GM23338 (cell line): ENCODE measurements at regions not wholly inside any gene's neighbourhood (a gene's known extent, or its start where the extent isn't known, plus 50 kb on each side); places are given as distances from the start of the nearest gene placed in this dataset.

Experiments
- ATAC-seq: fragments of 200-7000 bp; cut with Tn5 transposase; 3 replicates; pipeline ENCODE4 v1.9.1; 2020
- DNase-seq: peaks from one replicate; pipeline ENCODE4 v3.0.0-alpha.2; 2015; ENCODE audit warnings: low spot score
- H2AFZ ChIP-seq: fragments of 200-600 bp; sonication (generic); 2 replicates; pipeline ENCODE4 v1.8.0; 2016; ENCODE audit warnings: antibody characterized with exemption, mild to moderate bottlenecking, moderate library complexity
- H3F3A ChIP-seq: fragments of 200-600 bp; sonication (generic); replicated peaks from 2 replicates; pipeline ENCODE4 v1.8.0; 2017; ENCODE audit warnings: antibody characterized with exemption, mixed run types, low read depth
- H3K27ac ChIP-seq: fragments of 200-600 bp; sonication (generic); 2 replicates; pipeline ENCODE4 v1.6.1; 2016; ENCODE audit warnings: low read depth
- H3K27me3 ChIP-seq: fragments of 200-600 bp; sonication (generic); 2 replicates; pipeline ENCODE4 v1.8.0; 2016; ENCODE audit warnings: mild to moderate bottlenecking, mixed run types, moderate library complexity; ENCODE audit not compliant: insufficient read depth
- H3K36me3 ChIP-seq: fragments of 200-600 bp; sonication (generic); 2 replicates; pipeline ENCODE4 v1.8.0; 2016; ENCODE audit warnings: mild to moderate bottlenecking; ENCODE audit not compliant: insufficient read depth
- H3K4me1 ChIP-seq: fragments of 200-600 bp; sonication (generic); 2 replicates; pipeline ENCODE4 v1.8.0; 2016; ENCODE audit warnings: mild to moderate bottlenecking, moderate library complexity; ENCODE audit not compliant: insufficient read depth
- H3K4me2 ChIP-seq: fragments of 200-600 bp; sonication (generic); 2 replicates; pipeline ENCODE4 v1.7.1; 2017; ENCODE audit warnings: mixed run types
- H3K4me3 ChIP-seq: fragments of 200-600 bp; sonication (generic); 2 replicates; pipeline ENCODE4 v1.6.1; 2016; ENCODE audit warnings: mixed run types
- H3K79me2 ChIP-seq: fragments of 200-600 bp; sonication (generic); replicated peaks from 2 replicates; pipeline ENCODE4 v1.8.0; 2017; ENCODE audit warnings: mild to moderate bottlenecking; ENCODE audit not compliant: insufficient read depth
- H3K9me2 ChIP-seq: fragments of 200-600 bp; sonication (generic); 2 replicates; pipeline ENCODE4 v1.8.0; 2017; ENCODE audit not compliant: insufficient read depth
- H4K20me1 ChIP-seq: fragments of 200-600 bp; sonication (generic); replicated peaks from 2 replicates; pipeline ENCODE4 v1.8.0; 2017; ENCODE audit warnings: mild to moderate bottlenecking; ENCODE audit not compliant: insufficient read depth
- H3K27ac Mint-ChIP-seq: 2 replicates; pipeline ENCODE4 v1.8.0; 2020; ENCODE audit warnings: inconsistent platforms, mild to moderate bottlenecking, moderate library complexity, mixed read lengths
- H3K27me3 Mint-ChIP-seq: 3 replicates; pipeline ENCODE4 v1.8.0; 2022; ENCODE audit warnings: low read depth, mild to moderate bottlenecking, moderate library complexity, mixed read lengths, inconsistent platforms; ENCODE audit not compliant: insufficient read depth, poor library complexity
- H3K36me3 Mint-ChIP-seq: 3 replicates; pipeline ENCODE4 v1.8.0; 2021; ENCODE audit warnings: low read depth, mild to moderate bottlenecking, inconsistent platforms, moderate library complexity, mixed read lengths
- H3K4me1 Mint-ChIP-seq: 3 replicates; pipeline ENCODE4 v1.8.0; 2020; ENCODE audit warnings: mild to moderate bottlenecking, inconsistent platforms, mixed read lengths
- H3K4me3 Mint-ChIP-seq: 3 replicates; pipeline ENCODE4 v1.8.0; 2021; ENCODE audit warnings: moderate library complexity, mild to moderate bottlenecking, inconsistent platforms, mixed read lengths
- H3K9me3 Mint-ChIP-seq: 3 replicates; pipeline ENCODE4 v1.8.0; 2020; ENCODE audit warnings: moderate library complexity, mild to moderate bottlenecking, inconsistent platforms, mixed read lengths
- CREB1 ChIP-seq: fragments of 250-450 bp; sonication (Bioruptor Pico); IDR thresholded peaks from 2 replicates; pipeline ENCODE4 v1.5.0; 2020; ENCODE audit warnings: low read depth, mild to moderate bottlenecking, moderate library complexity
- JUNB ChIP-seq: IDR thresholded peaks from one replicate; pipeline ENCODE4 v1.6.1; 2016; ENCODE audit warnings: antibody characterized with exemption; ENCODE audit not compliant: unreplicated experiment
- POLR2AphosphoS5 ChIP-seq: IDR thresholded peaks from 2 replicates; pipeline ENCODE4 v1.6.1; 2016; ENCODE audit warnings: antibody characterized with exemption, low read depth
- ZNF331 ChIP-seq: fragments of 250-450 bp; sonication (Bioruptor Pico); IDR thresholded peaks from 2 replicates; pipeline ENCODE4 v1.5.0; 2020; ENCODE audit warnings: low read depth, mild to moderate bottlenecking, moderate library complexity
- TF ChIP-seq, protein P1 (sequence below): fragments of 250-450 bp; sonication (Bioruptor Pico); IDR thresholded peaks from 2 replicates; pipeline ENCODE4 v1.5.0; 2020; ENCODE audit warnings: mild to moderate bottlenecking, moderate library complexity

- no peak overlapping the region for H3K27ac ChIP-seq
- no peaks in the 10 kb centered on the region for H3K9me2 ChIP-seq
- Mint-ChIP-seq H3K4me3 (no peak overlapping the region), H3K36me3 (no peaks in the 10 kb centered on the region), H3K4me1 (no peaks in the 10 kb centered on the region), H3K27me3 (no peaks in the 10 kb centered on the region), H3K27ac (no peak overlapping the region), H3K9me3 (no peaks in the 10 kb centered on the region)
- no peaks in the 10 kb centered on the region for H3F3A ChIP-seq
- no peaks in the 10 kb centered on the region; the same call in 1 of the 2 replicates for H4K20me1 ChIP-seq
- no peak overlapping the region for H3K4me3 ChIP-seq
- no peaks in the 10 kb centered on the region for H3K79me2 ChIP-seq
- ATAC-seq (no peak), DNase-seq (no peak)
- 0 out of 2 replicates have a peak overlapping the region, but pooled peaks have one; percentile 3 for H2AFZ ChIP-seq
- TF ChIP-seq ZNF331 (CRISPR knock-in tag) (no peak), JUNB (no peak), POLR2AphosphoS5 (no peak), CREB1 (CRISPR knock-in tag) (no peak)
- no peak overlapping the region for H3K4me2 ChIP-seq
- no peaks in the 10 kb centered on the region for H3K27me3 ChIP-seq
- no peaks in the 10 kb centered on the region for H3K4me1 ChIP-seq
- no peaks in the 10 kb centered on the region for H3K36me3 ChIP-seq
Measured at GRCh38 chr6:9564021-9564420, 850.9 kb downstream of the TFAP2A start.

DNA sequence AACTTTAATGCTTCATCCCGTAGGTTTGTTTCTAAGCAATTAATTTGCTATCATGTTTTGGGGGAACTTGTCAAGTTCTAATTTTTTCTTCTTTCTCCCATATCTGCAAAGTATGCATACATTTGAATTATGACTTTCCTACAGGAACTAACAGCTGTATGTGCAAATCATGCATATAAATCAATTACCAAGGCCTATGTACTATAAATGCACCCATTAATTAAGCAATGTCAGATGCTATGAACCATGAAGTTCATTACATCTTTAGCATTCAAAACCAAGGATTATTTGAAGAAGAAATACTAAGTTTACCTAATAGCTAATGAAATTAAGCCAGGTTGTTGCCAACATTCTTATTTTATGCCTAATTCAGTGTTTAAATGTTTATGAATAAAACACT is 851.3 kb downstream of the TFAP2A start:
- no peak overlapping the region for H3K27ac Mint-ChIP-seq
- H3K4me3 Mint-ChIP-seq, result no peak overlapping the region
- no peaks in the 10 kb centered on the region for H3K4me1 Mint-ChIP-seq
- no peaks in the 10 kb centered on the region; the same call in 1 of the 2 replicates for H4K20me1 ChIP-seq
- no peak overlapping the region for H3K4me2 ChIP-seq
- H3K79me2 ChIP-seq, result no peaks in the 10 kb centered on the region
- no peak for ATAC-seq
- no peaks in the 10 kb centered on the region for H3K36me3 ChIP-seq
- no peak overlapping the region for H3K4me3 ChIP-seq
- H3K27me3 Mint-ChIP-seq, result no peaks in the 10 kb centered on the region
- TF ChIP-seq JUNB, result no peak
- TF ChIP-seq, protein P1, sequence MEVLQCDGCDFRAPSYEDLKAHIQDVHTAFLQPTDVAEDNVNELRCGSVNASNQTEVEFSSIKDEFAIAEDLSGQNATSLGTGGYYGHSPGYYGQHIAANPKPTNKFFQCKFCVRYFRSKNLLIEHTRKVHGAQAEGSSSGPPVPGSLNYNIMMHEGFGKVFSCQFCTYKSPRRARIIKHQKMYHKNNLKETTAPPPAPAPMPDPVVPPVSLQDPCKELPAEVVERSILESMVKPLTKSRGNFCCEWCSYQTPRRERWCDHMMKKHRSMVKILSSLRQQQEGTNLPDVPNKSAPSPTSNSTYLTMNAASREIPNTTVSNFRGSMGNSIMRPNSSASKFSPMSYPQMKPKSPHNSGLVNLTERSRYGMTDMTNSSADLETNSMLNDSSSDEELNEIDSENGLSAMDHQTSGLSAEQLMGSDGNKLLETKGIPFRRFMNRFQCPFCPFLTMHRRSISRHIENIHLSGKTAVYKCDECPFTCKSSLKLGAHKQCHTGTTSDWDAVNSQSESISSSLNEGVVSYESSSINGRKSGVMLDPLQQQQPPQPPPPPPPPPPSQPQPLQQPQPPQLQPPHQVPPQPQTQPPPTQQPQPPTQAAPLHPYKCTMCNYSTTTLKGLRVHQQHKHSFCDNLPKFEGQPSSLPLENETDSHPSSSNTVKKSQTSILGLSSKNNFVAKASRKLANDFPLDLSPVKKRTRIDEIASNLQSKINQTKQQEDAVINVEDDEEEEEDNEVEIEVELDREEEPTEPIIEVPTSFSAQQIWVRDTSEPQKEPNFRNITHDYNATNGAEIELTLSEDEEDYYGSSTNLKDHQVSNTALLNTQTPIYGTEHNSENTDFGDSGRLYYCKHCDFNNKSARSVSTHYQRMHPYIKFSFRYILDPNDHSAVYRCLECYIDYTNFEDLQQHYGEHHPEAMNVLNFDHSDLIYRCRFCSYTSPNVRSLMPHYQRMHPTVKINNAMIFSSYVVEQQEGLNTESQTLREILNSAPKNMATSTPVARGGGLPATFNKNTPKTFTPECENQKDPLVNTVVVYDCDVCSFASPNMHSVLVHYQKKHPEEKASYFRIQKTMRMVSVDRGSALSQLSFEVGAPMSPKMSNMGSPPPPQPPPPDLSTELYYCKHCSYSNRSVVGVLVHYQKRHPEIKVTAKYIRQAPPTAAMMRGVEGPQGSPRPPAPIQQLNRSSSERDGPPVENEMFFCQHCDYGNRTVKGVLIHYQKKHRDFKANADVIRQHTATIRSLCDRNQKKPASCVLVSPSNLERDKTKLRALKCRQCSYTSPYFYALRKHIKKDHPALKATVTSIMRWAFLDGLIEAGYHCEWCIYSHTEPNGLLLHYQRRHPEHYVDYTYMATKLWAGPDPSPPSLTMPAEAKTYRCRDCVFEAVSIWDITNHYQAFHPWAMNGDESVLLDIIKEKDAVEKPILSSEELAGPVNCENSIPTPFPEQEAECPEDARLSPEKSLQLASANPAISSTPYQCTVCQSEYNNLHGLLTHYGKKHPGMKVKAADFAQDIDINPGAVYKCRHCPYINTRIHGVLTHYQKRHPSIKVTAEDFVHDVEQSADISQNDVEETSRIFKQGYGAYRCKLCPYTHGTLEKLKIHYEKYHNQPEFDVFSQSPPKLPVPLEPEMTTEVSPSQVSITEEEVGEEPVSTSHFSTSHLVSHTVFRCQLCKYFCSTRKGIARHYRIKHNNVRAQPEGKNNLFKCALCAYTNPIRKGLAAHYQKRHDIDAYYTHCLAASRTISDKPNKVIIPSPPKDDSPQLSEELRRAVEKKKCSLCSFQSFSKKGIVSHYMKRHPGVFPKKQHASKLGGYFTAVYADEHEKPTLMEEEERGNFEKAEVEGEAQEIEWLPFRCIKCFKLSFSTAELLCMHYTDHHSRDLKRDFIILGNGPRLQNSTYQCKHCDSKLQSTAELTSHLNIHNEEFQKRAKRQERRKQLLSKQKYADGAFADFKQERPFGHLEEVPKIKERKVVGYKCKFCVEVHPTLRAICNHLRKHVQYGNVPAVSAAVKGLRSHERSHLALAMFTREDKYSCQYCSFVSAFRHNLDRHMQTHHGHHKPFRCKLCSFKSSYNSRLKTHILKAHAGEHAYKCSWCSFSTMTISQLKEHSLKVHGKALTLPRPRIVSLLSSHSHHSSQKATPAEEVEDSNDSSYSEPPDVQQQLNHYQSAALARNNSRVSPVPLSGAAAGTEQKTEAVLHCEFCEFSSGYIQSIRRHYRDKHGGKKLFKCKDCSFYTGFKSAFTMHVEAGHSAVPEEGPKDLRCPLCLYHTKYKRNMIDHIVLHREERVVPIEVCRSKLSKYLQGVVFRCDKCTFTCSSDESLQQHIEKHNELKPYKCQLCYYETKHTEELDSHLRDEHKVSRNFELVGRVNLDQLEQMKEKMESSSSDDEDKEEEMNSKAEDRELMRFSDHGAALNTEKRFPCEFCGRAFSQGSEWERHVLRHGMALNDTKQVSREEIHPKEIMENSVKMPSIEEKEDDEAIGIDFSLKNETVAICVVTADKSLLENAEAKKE, result no peak
- DNase-seq, result no peak
- H3K36me3 Mint-ChIP-seq, result no peaks in the 10 kb centered on the region
- no peak overlapping the region for H2AFZ ChIP-seq
- no peak overlapping the region for H3K27ac ChIP-seq
- H3F3A ChIP-seq, result no peaks in the 10 kb centered on the region
- H3K9me2 ChIP-seq, result no peaks in the 10 kb centered on the region
- no peaks in the 10 kb centered on the region for H3K9me3 Mint-ChIP-seq
- H3K4me1 ChIP-seq, result no peaks in the 10 kb centered on the region
- H3K27me3 ChIP-seq, result no peaks in the 10 kb centered on the region
